ENCODE measurements at regions not wholly inside any gene's neighbourhood (a gene's known extent, or its start where the extent isn't known, plus 50 kb on each side); places are given as distances from the start of the nearest gene placed in this dataset.
A peak's percentile ranks its signal among the peaks of the same experiment; 100 is the strongest.

DNA sequence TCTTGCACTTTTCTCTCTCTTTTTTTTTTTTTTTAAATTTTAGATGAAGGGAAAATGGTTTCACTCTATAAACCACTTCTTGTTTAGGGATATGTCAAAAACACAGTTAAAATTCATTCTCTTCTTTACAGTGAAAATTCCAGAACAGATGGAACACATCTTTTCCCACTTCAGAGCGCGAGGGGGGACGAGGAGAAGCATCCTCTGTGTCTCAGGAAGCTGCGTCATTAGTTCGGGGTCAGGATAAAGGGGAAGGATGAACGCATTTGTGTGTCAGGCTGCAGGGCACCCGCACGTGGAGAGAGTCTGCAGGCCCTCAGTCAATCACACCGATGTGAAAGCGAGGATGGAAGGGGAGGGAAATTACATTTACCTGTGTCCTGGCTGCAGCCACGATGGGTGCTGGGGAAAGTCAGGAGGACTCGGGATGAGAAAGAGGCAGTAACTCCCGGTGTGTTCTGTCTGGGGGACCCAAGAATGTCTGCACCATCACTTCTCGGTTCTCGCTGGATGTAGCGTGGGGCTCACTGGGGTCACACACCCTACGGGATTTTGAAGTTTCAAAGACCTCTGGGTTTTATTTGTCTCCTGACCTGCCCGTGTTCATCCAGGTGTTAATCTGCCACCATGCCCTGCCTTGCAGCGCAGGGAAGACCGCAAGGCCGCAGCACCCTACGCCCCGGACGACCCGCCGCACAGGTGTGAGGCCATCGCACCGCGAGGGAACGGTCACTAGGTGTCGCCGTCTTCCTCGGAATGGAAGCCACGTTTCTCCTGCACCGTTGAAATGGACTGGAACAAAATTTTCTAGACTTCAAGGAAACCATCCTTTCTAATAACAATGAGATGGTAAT, 66.7 kb upstream of the PITRM1 start:
- Histone ChIP-seq H3K27ac (ENCODE audit: low read depth, low read length, severe bottlenecking) (no peak overlapping the region), H3K9me3 (ENCODE audit: control insufficient read depth, low read length) (peaks cover 4% of the 10 kb centered on the region), H3K4me1 (ENCODE audit: control insufficient read depth, insufficient read depth, low read length, poor library complexity, severe bottlenecking) (peaks cover 12% of the 10 kb centered on the region), H3K36me3 (ENCODE audit: control insufficient read depth, insufficient read depth, low read length) (no peaks in the 10 kb centered on the region), H3K4me3 (ENCODE audit: extremely low read depth, insufficient read depth, low read length, poor library complexity, severe bottlenecking) (no peak overlapping the region)
- WGBS, 2 experiments (ENCODE audit: insufficient coverage in 2 of 2) = 47 to 52% methylated on average over 25 to 29 of the region's 35 CpGs

GRCh38 chr10:3238115-3238871, 65.7 kb upstream of the PITRM1 start:
- Histone ChIP-seq H3K36me3 (ENCODE audit: control insufficient read depth, insufficient read depth, low read length) (no peaks in the 10 kb centered on the region), H3K9me3 (ENCODE audit: control insufficient read depth, low read length) (peaks cover 4% of the 10 kb centered on the region), H3K4me3 (ENCODE audit: extremely low read depth, insufficient read depth, low read length, poor library complexity, severe bottlenecking) (no peak overlapping the region), H3K4me1 (ENCODE audit: control insufficient read depth, insufficient read depth, low read length, poor library complexity, severe bottlenecking) (peaks cover 12% of the 10 kb centered on the region), H3K27ac (ENCODE audit: low read depth, low read length, severe bottlenecking) (no peak overlapping the region)
- WGBS, 2 experiments (ENCODE audit: insufficient coverage in 2 of 2) = 88 to 90% methylated on average over 26 of the region's 26 CpGs

GRCh38 chr10:3237530-3237929, 64.9 kb upstream of the PITRM1 start:
- 94 to 96% methylated on average over 8 to 12 of the region's 13 CpGs for WGBS, 2 experiments (ENCODE audit: insufficient coverage in 2 of 2)
- Histone ChIP-seq H3K36me3 (ENCODE audit: control insufficient read depth, insufficient read depth, low read length) (no peaks in the 10 kb centered on the region), H3K4me3 (ENCODE audit: extremely low read depth, insufficient read depth, low read length, poor library complexity, severe bottlenecking) (no peak overlapping the region), H3K27ac (ENCODE audit: low read depth, low read length, severe bottlenecking) (no peak overlapping the region), H3K4me1 (ENCODE audit: control insufficient read depth, insufficient read depth, low read length, poor library complexity, severe bottlenecking) (peaks cover 12% of the 10 kb centered on the region), H3K9me3 (ENCODE audit: control insufficient read depth, low read length) (peaks cover 4% of the 10 kb centered on the region)

- Histone ChIP-seq H3K4me1 (ENCODE audit: control insufficient read depth, insufficient read depth, low read length, poor library complexity, severe bottlenecking) (peaks cover 12% of the 10 kb centered on the region), H3K9me3 (ENCODE audit: control insufficient read depth, low read length) (peaks cover 4% of the 10 kb centered on the region), H3K27ac (ENCODE audit: low read depth, low read length, severe bottlenecking) (no peak overlapping the region), H3K36me3 (ENCODE audit: control insufficient read depth, insufficient read depth, low read length) (no peaks in the 10 kb centered on the region), H3K4me3 (ENCODE audit: extremely low read depth, insufficient read depth, low read length, poor library complexity, severe bottlenecking) (no peak overlapping the region)
- 93 to 97% methylated on average over 12 of the region's 15 CpGs for WGBS, 2 experiments (ENCODE audit: insufficient coverage in 2 of 2)
Observed at GRCh38 chr10:3236644-3237404, 64.2 kb upstream of the PITRM1 start.

GRCh38 chr10:3235996-3236510, 63.5 kb upstream of the PITRM1 start:
- H3K4me3 ChIP-seq (ENCODE audit: extremely low read depth, insufficient read depth, low read length, poor library complexity, severe bottlenecking) = no peak overlapping the region
- 93% methylated on average over 13 to 14 of the region's 15 CpGs for WGBS, 2 experiments (ENCODE audit: insufficient coverage in 2 of 2)
- H3K9me3 ChIP-seq (ENCODE audit: control insufficient read depth, low read length) = peaks cover 6% of the 10 kb centered on the region
- no peaks in the 10 kb centered on the region for H3K36me3 ChIP-seq (ENCODE audit: control insufficient read depth, insufficient read depth, low read length)
- H3K4me1 ChIP-seq (ENCODE audit: control insufficient read depth, insufficient read depth, low read length, poor library complexity, severe bottlenecking) = peaks cover 12% of the 10 kb centered on the region
- H3K27ac ChIP-seq (ENCODE audit: low read depth, low read length, severe bottlenecking) = no peak overlapping the region

- WGBS, 2 experiments (ENCODE audit: insufficient coverage in 2 of 2) = 89 to 96% methylated on average over 5 to 7 of the region's 10 CpGs
- Histone ChIP-seq H3K27ac (ENCODE audit: low read depth, low read length, severe bottlenecking) (no peak overlapping the region), H3K4me1 (ENCODE audit: control insufficient read depth, insufficient read depth, low read length, poor library complexity, severe bottlenecking) (peaks cover 12% of the 10 kb centered on the region), H3K9me3 (ENCODE audit: control insufficient read depth, low read length) (peaks cover 8% of the 10 kb centered on the region), H3K4me3 (ENCODE audit: extremely low read depth, insufficient read depth, low read length, poor library complexity, severe bottlenecking) (no peak overlapping the region), H3K36me3 (ENCODE audit: control insufficient read depth, insufficient read depth, low read length) (no peaks in the 10 kb centered on the region)
Observed at GRCh38 chr10:3235395-3235794, 62.8 kb upstream of the PITRM1 start.

DNA sequence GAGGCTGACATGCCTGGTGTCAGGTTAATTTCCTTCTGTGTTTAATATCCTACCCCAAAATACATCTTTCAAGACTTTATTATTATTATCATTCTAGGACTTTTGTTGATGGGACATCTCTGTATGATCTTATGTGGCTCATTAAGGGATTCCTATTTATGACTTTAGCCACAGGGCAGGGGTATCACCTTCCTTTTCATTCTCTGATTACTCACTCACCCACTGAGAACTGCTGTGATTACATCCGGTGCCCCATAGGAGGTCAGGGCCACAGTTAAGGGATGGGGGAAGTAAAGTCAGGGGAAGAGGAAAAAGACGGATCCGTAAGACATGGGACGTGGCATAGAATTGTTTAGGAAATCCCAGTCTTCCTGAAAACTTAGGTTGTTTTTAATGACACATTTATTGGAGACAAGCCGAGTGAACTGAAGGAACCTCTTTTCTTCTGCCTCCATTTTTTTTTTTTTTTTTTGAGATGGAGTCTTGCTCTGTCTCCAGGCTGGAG, 61.0 kb upstream of the PITRM1 start:
- no peaks in the 10 kb centered on the region for H3K36me3 ChIP-seq (ENCODE audit: control insufficient read depth, insufficient read depth, low read length)
- H3K9me3 ChIP-seq (ENCODE audit: control insufficient read depth, low read length) = peaks cover 8% of the 10 kb centered on the region
- H3K4me3 ChIP-seq (ENCODE audit: extremely low read depth, insufficient read depth, low read length, poor library complexity, severe bottlenecking) = no peak overlapping the region
- peaks cover 19% of the 10 kb centered on the region for H3K4me1 ChIP-seq (ENCODE audit: control insufficient read depth, insufficient read depth, low read length, poor library complexity, severe bottlenecking)
- WGBS, 2 experiments (ENCODE audit: insufficient coverage in 2 of 2) = 96 to 97% methylated on average over 3 of the region's 5 CpGs
- H3K27ac ChIP-seq (ENCODE audit: low read depth, low read length, severe bottlenecking) = no peak overlapping the region

DNA sequence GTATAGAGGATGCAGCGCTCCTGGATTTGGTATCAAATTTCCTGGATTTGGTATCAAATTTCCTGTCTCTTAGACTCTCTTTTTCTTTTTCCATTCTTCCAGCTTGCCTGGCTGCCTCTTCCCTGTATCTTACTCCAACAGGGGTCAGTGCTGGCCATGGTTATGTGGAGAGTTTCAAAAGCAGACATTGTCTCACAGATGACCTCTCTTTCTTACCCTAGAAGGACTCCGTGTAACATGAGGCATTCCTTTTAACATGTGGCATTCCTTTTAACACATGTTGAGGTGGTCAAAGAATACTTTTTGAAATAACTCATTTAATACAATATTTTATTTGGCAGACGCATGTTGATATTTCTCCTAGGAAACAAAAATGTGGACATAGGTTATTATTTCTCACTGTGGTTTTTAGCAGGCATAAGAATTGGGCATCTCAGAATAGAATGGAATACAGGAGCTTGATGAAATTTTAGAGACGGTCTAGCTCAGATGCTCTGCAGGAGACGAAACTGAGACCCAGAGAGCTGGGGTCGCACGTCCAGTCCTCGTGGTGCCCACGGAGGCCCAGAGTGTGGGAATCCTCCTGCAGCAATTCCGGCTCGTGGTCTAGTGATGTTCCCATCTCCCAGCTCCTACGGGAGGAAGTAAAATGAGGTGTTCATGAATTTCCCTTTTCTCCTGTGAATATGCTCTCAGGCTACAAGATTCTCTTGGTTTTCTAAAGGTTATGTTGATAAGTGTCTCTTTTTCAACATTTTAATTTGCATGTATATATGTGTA, 59.6 kb upstream of the PITRM1 start:
- 94 to 96% methylated on average over 8 of the region's 12 CpGs for WGBS, 2 experiments (ENCODE audit: insufficient coverage in 2 of 2)
- Histone ChIP-seq H3K4me3 (ENCODE audit: extremely low read depth, insufficient read depth, low read length, poor library complexity, severe bottlenecking) (no peak overlapping the region), H3K36me3 (ENCODE audit: control insufficient read depth, insufficient read depth, low read length) (no peaks in the 10 kb centered on the region), H3K4me1 (ENCODE audit: control insufficient read depth, insufficient read depth, low read length, poor library complexity, severe bottlenecking) (peaks cover 25% of the 10 kb centered on the region), H3K9me3 (ENCODE audit: control insufficient read depth, low read length) (peaks cover 8% of the 10 kb centered on the region), H3K27ac (ENCODE audit: low read depth, low read length, severe bottlenecking) (no peak overlapping the region)

DNA sequence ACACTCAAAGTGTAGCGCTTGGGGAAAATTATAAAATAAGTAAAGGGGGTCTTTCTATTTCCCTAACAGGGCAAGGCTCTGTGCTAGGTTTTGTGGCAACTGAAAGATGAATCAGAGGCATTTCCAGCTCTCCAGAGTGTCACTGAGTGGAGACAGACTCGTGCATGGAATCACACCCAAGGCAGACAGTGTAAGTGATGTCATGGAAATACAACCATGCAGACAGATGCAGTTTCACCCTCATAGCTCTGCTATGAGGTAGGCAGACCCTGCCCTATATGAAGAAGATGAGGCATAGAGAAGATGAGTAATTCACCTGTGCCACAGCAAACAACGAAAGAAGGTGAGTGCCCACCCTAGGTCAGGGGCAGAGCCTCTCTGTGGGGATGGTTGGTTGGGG, 57.2 kb upstream of the PITRM1 start:
- Histone ChIP-seq H3K9me3 (ENCODE audit: control insufficient read depth, low read length) (peaks cover 5% of the 10 kb centered on the region), H3K4me3 (ENCODE audit: extremely low read depth, insufficient read depth, low read length, poor library complexity, severe bottlenecking) (no peak overlapping the region), H3K36me3 (ENCODE audit: control insufficient read depth, insufficient read depth, low read length) (no peaks in the 10 kb centered on the region), H3K4me1 (ENCODE audit: control insufficient read depth, insufficient read depth, low read length, poor library complexity, severe bottlenecking) (peaks cover 44% of the 10 kb centered on the region), H3K27ac (ENCODE audit: low read depth, low read length, severe bottlenecking) (no peak overlapping the region)
- WGBS, 2 experiments (ENCODE audit: insufficient coverage in 2 of 2) = 83 to 88% methylated on average over 2 of the region's 3 CpGs

DNA sequence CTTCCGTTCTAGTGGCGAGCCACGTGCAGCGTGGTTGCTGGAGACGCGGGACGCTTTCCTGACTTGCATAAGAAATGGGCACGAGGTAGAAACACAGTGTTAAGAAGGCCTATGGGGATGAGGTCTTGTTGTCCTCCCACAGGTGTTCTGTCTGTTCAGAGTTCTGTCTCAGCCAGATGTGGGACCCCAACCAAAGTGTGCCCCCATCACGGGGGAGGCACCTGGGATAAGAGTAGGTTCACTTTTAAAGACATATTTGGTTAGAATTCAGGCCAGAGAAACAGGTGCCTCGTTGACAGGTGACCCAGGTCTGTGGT, 56.0 kb upstream of the PITRM1 start:
- H3K9me3 ChIP-seq (ENCODE audit: control insufficient read depth, low read length) = peaks cover 3% of the 10 kb centered on the region
- no peaks in the 10 kb centered on the region for H3K36me3 ChIP-seq (ENCODE audit: control insufficient read depth, insufficient read depth, low read length)
- H3K4me1 ChIP-seq (ENCODE audit: control insufficient read depth, insufficient read depth, low read length, poor library complexity, severe bottlenecking) = peaks cover 48% of the 10 kb centered on the region
- no peak overlapping the region for H3K4me3 ChIP-seq (ENCODE audit: extremely low read depth, insufficient read depth, low read length, poor library complexity, severe bottlenecking)
- peak overlapping the region; percentile 96 for H3K27ac ChIP-seq (ENCODE audit: low read depth, low read length, severe bottlenecking)
- 87 to 90% methylated on average over 10 of the region's 10 CpGs for WGBS, 2 experiments (ENCODE audit: insufficient coverage in 2 of 2)
